ENCODE measurements at regions not wholly inside any gene's neighbourhood (a gene's known extent, or its start where the extent isn't known, plus 50 kb on each side); places are given as distances from the start of the nearest gene placed in this dataset.

- Histone ChIP-seq H3K79me2 (ENCODE audit: control insufficient read depth, insufficient read depth, low read length) (no peaks in the 10 kb centered on the region), H3K27me3 (replicated peaks in 1 of 4; ENCODE audit: control extremely low read depth in 1 of 4, control insufficient read depth in 3 of 4, insufficient read depth in 4 of 4, low read length in 3 of 4) (no peaks in the 10 kb centered on the region), H3K9ac (ENCODE audit: low read length) (no peak overlapping the region), H3K27ac (ENCODE audit: low read length in 2 of 2) (no peak overlapping the region), H3K9me3 (ENCODE audit: control extremely low read depth in 1 of 3, control insufficient read depth in 2 of 3, insufficient read depth in 1 of 3, low read length in 2 of 3) (peaks cover 0 to 3% (median 0%) of the 10 kb centered on the region in 3 donors), H3K36me3 (replicated peaks in 1 of 2; ENCODE audit: control extremely low read depth in 1 of 2, control insufficient read depth in 1 of 2, extremely low read depth in 1 of 2, insufficient read depth in 2 of 2, low read length in 1 of 2) (no peaks in the 10 kb centered on the region), H3K4me3 (ENCODE audit: control extremely low read depth in 1 of 5, extremely low read depth in 1 of 5, insufficient read depth in 1 of 5, low read depth in 2 of 5, low read length in 4 of 5) (no peak overlapping the region), H3K4me2 (replicated peaks; ENCODE audit: low read depth, low read length, poor library complexity, severe bottlenecking) (no peak overlapping the region), H3K4me1 (ENCODE audit: control insufficient read depth in 2 of 2, insufficient read depth in 2 of 2, low read length in 2 of 2) (no peaks in the 10 kb centered on the region), H4K20me1 (ENCODE audit: control insufficient read depth, insufficient read depth, low read length, poor library complexity, severe bottlenecking) (no peaks in the 10 kb centered on the region), H2AFZ (ENCODE audit: insufficient read depth, low read depth, low read length, poor library complexity, severe bottlenecking) (no peak overlapping the region)
- no peaks in the 10 kb centered on the region for H3K9me3 Mint-ChIP-seq (ENCODE audit: insufficient read depth)
- no peaks in the 10 kb centered on the region for H3K27me3 Mint-ChIP-seq
- no peaks in the 10 kb centered on the region for H3K4me1 Mint-ChIP-seq
- WGBS (ENCODE audit: insufficient coverage): no CpG with 5 or more reads among the region's 5 CpGs
- no peak for DNase-seq
- H3K27ac Mint-ChIP-seq: no peak overlapping the region
- POLR2A ChIA-PET: no interaction called here
- CTCF ChIA-PET: no interaction called here
- no peak for TF ChIP-seq EZH2 (IDR thresholded peaks at IDR 0.05; ENCODE audit: borderline replicate concordance, insufficient read depth, low read depth, low read length, poor library complexity, severe bottlenecking)
- H3K4me3 Mint-ChIP-seq: no peak overlapping the region
- intact Hi-C loops (cut with micrococcal nuclease): no loop called here
- no peak for ATAC-seq (ENCODE audit: low read depth)
Observed at GRCh38 chr4:111043286-111043685, 420.4 kb upstream of the PITX2 start.

- TF ChIP-seq CTCF (IDR thresholded peaks at IDR 0.05): no peak
- no peak for TF ChIP-seq EZH2 (IDR thresholded peaks at IDR 0.05; ENCODE audit: borderline replicate concordance, insufficient read depth, low read depth, low read length, poor library complexity, severe bottlenecking)
- Histone ChIP-seq H3K9me3 (ENCODE audit: control extremely low read depth in 1 of 3, control insufficient read depth in 2 of 3, insufficient read depth in 1 of 3, low read length in 2 of 3) (peaks cover 0 to 11% (median 0%) of the 10 kb centered on the region in 3 donors), H3K9ac (ENCODE audit: low read length) (no peak overlapping the region), H3K27me3 (replicated peaks in 1 of 4; ENCODE audit: control extremely low read depth in 1 of 4, control insufficient read depth in 3 of 4, insufficient read depth in 4 of 4, low read length in 3 of 4) (no peaks in the 10 kb centered on the region), H3K4me3 (ENCODE audit: control extremely low read depth in 1 of 5, extremely low read depth in 1 of 5, insufficient read depth in 1 of 5, low read depth in 2 of 5, low read length in 4 of 5) (no peak overlapping the region), H2AFZ (ENCODE audit: insufficient read depth, low read depth, low read length, poor library complexity, severe bottlenecking) (no peak overlapping the region), H4K20me1 (ENCODE audit: control insufficient read depth, insufficient read depth, low read length, poor library complexity, severe bottlenecking) (no peaks in the 10 kb centered on the region), H3K4me2 (replicated peaks; ENCODE audit: low read depth, low read length, poor library complexity, severe bottlenecking) (no peak overlapping the region), H3K36me3 (replicated peaks in 1 of 2; ENCODE audit: control extremely low read depth in 1 of 2, control insufficient read depth in 1 of 2, extremely low read depth in 1 of 2, insufficient read depth in 2 of 2, low read length in 1 of 2) (no peaks in the 10 kb centered on the region), H3K79me2 (ENCODE audit: control insufficient read depth, insufficient read depth, low read length) (no peaks in the 10 kb centered on the region), H3K4me1 (ENCODE audit: control insufficient read depth in 2 of 2, insufficient read depth in 2 of 2, low read length in 2 of 2) (no peaks in the 10 kb centered on the region), H3K27ac (ENCODE audit: low read length in 2 of 2) (no peak overlapping the region)
- ChIA-PET POLR2A (no interaction called here), CTCF (interaction anchor here (1.2 kb wide), 1 partner anchor 10 kb away, joined by 3 read pairs; no protein-coding TSS in a partner anchor)
- Mint-ChIP-seq H3K27me3 (no peaks in the 10 kb centered on the region), H3K9me3 (ENCODE audit: insufficient read depth) (no peaks in the 10 kb centered on the region), H3K4me1 (no peaks in the 10 kb centered on the region), H3K27ac (no peak overlapping the region), H3K4me3 (no peak overlapping the region)
- intact Hi-C loops (cut with micrococcal nuclease): no loop called here
- DNase-seq: no peak
- no peak for ATAC-seq (ENCODE audit: low read depth)
- no CpG with 5 or more reads among the region's 2 CpGs for WGBS (ENCODE audit: insufficient coverage)
Observed at GRCh38 chr4:111045992-111046391, 423.1 kb upstream of the PITX2 start.

All from B cell (primary cell).